OCI-LY7 (cell line): ENCODE measurements at regions not wholly inside any gene's neighbourhood (a gene's known extent, or its start where the extent isn't known, plus 50 kb on each side); places are given as distances from the start of the nearest gene placed in this dataset.

Experiments used
- EZH2phosphoT487 ChIP-seq: fragments of 200-600 bp; sonication (generic); IDR thresholded peaks from 2 replicates; pipeline ENCODE4 v1.6.1; 2018; ENCODE audit warnings: low read depth, borderline replicate concordance, mild to moderate bottlenecking, mixed run types, antibody characterized with exemption, low read length, moderate library complexity, mixed read lengths
- TF ChIP-seq, protein P1 (sequence below): fragments of 200-600 bp; sonication (generic); conservative IDR thresholded peaks from 2 replicates; pipeline ENCODE4 v1.5.1; 2014; ENCODE audit warnings: mild to moderate bottlenecking, antibody characterized with exemption, low read length, moderate library complexity, mixed read lengths

DNA sequence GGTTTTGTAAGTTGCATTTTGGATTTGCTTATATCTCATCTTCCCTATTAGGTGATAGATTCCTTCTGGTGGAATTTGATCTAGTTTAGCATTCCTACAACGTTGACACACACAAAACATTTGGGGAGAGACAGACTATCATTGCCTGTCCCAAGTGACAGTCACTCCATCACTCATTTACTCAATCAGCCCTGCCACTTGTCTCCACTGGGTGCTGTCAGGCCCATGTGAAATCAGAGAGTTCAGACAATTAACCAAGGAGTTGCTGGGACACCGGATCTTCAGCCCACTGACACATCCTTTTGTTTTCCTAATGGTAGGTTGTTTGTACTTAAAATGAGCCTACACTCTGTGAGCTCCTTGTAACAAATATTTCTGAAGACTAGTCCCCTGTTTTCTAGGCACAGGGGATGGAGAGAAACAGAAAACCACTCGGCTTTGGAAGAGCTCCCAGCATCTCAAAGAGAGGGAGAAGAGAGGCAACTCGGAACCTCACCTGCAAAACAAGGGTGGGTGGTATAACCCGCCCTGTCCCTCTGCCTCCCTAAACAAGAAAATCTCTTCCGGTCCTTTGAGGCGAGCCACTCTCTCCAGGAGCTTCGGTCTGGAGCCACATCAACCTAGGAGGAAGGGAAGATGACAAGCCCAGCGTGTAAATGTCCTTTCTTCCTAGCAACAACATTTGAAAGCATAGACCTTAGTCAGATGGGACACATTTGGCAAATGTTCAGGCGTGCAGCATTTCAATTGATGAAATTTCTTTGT lies 440.9 kb upstream of the KLF12 start:
- TF ChIP-seq, protein P1, sequence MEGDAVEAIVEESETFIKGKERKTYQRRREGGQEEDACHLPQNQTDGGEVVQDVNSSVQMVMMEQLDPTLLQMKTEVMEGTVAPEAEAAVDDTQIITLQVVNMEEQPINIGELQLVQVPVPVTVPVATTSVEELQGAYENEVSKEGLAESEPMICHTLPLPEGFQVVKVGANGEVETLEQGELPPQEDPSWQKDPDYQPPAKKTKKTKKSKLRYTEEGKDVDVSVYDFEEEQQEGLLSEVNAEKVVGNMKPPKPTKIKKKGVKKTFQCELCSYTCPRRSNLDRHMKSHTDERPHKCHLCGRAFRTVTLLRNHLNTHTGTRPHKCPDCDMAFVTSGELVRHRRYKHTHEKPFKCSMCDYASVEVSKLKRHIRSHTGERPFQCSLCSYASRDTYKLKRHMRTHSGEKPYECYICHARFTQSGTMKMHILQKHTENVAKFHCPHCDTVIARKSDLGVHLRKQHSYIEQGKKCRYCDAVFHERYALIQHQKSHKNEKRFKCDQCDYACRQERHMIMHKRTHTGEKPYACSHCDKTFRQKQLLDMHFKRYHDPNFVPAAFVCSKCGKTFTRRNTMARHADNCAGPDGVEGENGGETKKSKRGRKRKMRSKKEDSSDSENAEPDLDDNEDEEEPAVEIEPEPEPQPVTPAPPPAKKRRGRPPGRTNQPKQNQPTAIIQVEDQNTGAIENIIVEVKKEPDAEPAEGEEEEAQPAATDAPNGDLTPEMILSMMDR, result no peak
- no peak for TF ChIP-seq EZH2phosphoT487
